CD4-positive, alpha-beta T cell (primary cell): ENCODE measurements at regions not wholly inside any gene's neighbourhood (a gene's known extent, or its start where the extent isn't known, plus 50 kb on each side); places are given as distances from the start of the nearest gene placed in this dataset.

ENCODE experiments used
- ATAC-seq: fragments of 200-7000 bp; cut with Tn5 transposase; one replicate; pipeline ENCODE4 v1.10.0; 2022; ENCODE audit warnings: mild to moderate bottlenecking; ENCODE audit not compliant: poor library complexity
- CTCF ChIA-PET: fragments of 350-600 bp; sonication (Branson Sonifier 250); formaldehyde crosslinking; loops from one replicate; lab custom pipeline; 2021; ENCODE audit warnings: antibody characterized with exemption, inconsistent platforms; lab: Charles Lee
- POLR2A ChIA-PET: fragments of 350-600 bp; sonication (Branson Sonifier 250); formaldehyde crosslinking; loops from one replicate; lab custom pipeline; 2021; ENCODE audit warnings: antibody characterized with exemption, inconsistent platforms; lab: Charles Lee
- DNase-seq, 14 experiments: peaks; one replicate each; pipeline ENCODE4 v3.0.0-alpha.2; 2013 to 2020; ENCODE audit warnings: mixed read lengths in 2 of 14
- H3K27ac ChIP-seq, 2 donors: one replicate each; pipeline versions ENCODE4 v1.5.1 to v1.7.0; 2013; ENCODE audit warnings: low read length in 2 of 2, low read depth in 1 of 2, mild to moderate bottlenecking in 1 of 2
- H3K27me3 ChIP-seq, 2 experiments: 1 replicate in 1 of 2; 2 replicates in 1 of 2; pipeline versions ENCODE4 v1.6.1 to v1.7.0; 2013; ENCODE audit warnings: low read length in 2 of 2, control low read depth in 1 of 2, mild to moderate bottlenecking in 1 of 2, moderate library complexity in 1 of 2; ENCODE audit not compliant: insufficient read depth in 2 of 2, control insufficient read depth in 1 of 2
- H3K36me3 ChIP-seq: one replicate; pipeline ENCODE4 v1.6.1; 2013; ENCODE audit warnings: low read length, control low read depth; ENCODE audit not compliant: insufficient read depth
- H3K4me1 ChIP-seq: one replicate; pipeline ENCODE4 v1.6.1; 2013; ENCODE audit warnings: low read length, control low read depth; ENCODE audit not compliant: insufficient read depth
- H3K4me3 ChIP-seq: one replicate; pipeline ENCODE4 v1.5.1; 2013; ENCODE audit warnings: mild to moderate bottlenecking, low read length, moderate library complexity
- H3K9me3 ChIP-seq, 2 experiments: 1 replicate in 1 of 2; 2 replicates in 1 of 2; pipeline versions ENCODE4 v1.6.1 to v1.7.0; 2013; ENCODE audit warnings: low read length in 2 of 2, mild to moderate bottlenecking in 2 of 2, control low read depth in 1 of 2, moderate library complexity in 1 of 2; ENCODE audit not compliant: control insufficient read depth in 1 of 2, insufficient read depth in 1 of 2
- H3K27ac Mint-ChIP-seq: one replicate; pipeline ENCODE4 v1.8.0; 2020; ENCODE audit warnings: mixed read lengths
- H3K27me3 Mint-ChIP-seq: one replicate; pipeline ENCODE4 v1.8.0; 2021; ENCODE audit warnings: mixed read lengths
- H3K36me3 Mint-ChIP-seq: one replicate; pipeline ENCODE4 v1.8.0; 2021; ENCODE audit warnings: low read depth, mixed read lengths
- H3K4me1 Mint-ChIP-seq: one replicate; pipeline ENCODE4 v1.8.0; 2021; ENCODE audit warnings: low read depth, mixed read lengths
- H3K4me3 Mint-ChIP-seq: one replicate; pipeline ENCODE4 v1.8.0; 2020; ENCODE audit warnings: mild to moderate bottlenecking, mixed read lengths
- H3K9me3 Mint-ChIP-seq: one replicate; pipeline ENCODE4 v1.8.0; 2020; ENCODE audit warnings: mixed read lengths
- CTCF ChIP-seq: fragments of 200-600 bp; IDR thresholded peaks from one replicate; pipeline ENCODE4 v1.8.0; 2022; ENCODE audit warnings: antibody characterized with exemption, mild to moderate bottlenecking
- intact Hi-C, 2 experiments: fragments of 100-400 bp; cut with DNase I in 1 of 2; cut with micrococcal nuclease in 1 of 2; formaldehyde crosslinking; loops; one replicate each; pipeline versions ENCODE4 v1.15.1 to v1.9.0; 2023 to 2025; cut with DNase I, micrococcal nuclease

DNA sequence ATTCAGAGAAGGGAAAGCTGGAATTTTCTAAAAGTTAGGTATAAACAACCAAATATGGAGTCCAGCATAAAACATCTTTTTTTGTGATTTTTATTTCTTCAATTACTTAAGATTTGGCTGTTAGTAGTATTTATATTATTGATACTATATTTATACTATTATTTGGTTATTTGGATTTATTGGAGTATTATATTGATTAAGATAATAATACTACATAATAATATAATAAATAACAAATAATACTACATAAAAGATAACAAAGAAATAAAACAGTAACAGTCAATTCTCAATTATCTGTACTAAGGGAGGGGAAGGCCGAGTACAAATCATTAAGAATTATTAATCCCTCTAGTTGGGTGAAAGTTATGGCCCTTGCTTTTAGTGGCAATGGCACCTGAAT, 66.0 kb upstream of the IRF2 start:
- no peaks in the 10 kb centered on the region for H3K36me3 ChIP-seq
- intact Hi-C loops, result no loop called here
- peaks cover 15% of the 10 kb centered on the region for H3K4me1 ChIP-seq
- H3K4me3 Mint-ChIP-seq, result no peak overlapping the region
- peaks cover 32% of the 10 kb centered on the region for H3K4me1 Mint-ChIP-seq
- no peaks in the 10 kb centered on the region for H3K27me3 ChIP-seq
- CTCF ChIA-PET, result no interaction called here
- H3K27ac ChIP-seq, result no peak overlapping the region
- ATAC-seq (no peak), DNase-seq (no peak)
- H3K36me3 Mint-ChIP-seq, result peaks cover 15% of the 10 kb centered on the region
- H3K27me3 Mint-ChIP-seq, result no peaks in the 10 kb centered on the region
- no peak overlapping the region for H3K4me3 ChIP-seq
- POLR2A ChIA-PET, result interaction anchor here (1.6 kb wide), 1 partner anchor 66 kb away, joined by 5 read pairs; the partner anchor contains the start of gene IRF2
- no peak for TF ChIP-seq CTCF
- H3K27ac Mint-ChIP-seq, result no peak overlapping the region
- no peaks in the 10 kb centered on the region for H3K9me3 ChIP-seq
- H3K9me3 Mint-ChIP-seq, result no peaks in the 10 kb centered on the region

- Histone ChIP-seq H3K4me1 (peaks cover 29% of the 10 kb centered on the region), H3K4me3 (peak overlapping the region; percentile 82), H3K36me3 (no peaks in the 10 kb centered on the region), H3K27ac (peak overlapping the region; percentile 87 to 96), H3K9me3 (no peaks in the 10 kb centered on the region), H3K27me3 (no peaks in the 10 kb centered on the region)
- ChIA-PET POLR2A (interaction anchor here (0.7 to 7.0 kb wide), 21 partner anchors 13 to 1653 kb away, joined by 3 to 233 read pairs (median 5); partner anchors contain the start of genes CASP3, CENPU, CYP4V2 and IRF2), CTCF (interaction anchor here (1.7 to 4.0 kb wide), 2 partner anchors 63 to 274 kb away, joined by 7 to 24 read pairs; partner anchors contain the start of gene IRF2)
- peak overlapping the region; percentile 99 for H3K27ac Mint-ChIP-seq
- DNase-seq, result peak; percentile 41 to 87 (median 58)
- H3K4me1 Mint-ChIP-seq, result peaks cover 50% of the 10 kb centered on the region
- peaks cover 15% of the 10 kb centered on the region for H3K36me3 Mint-ChIP-seq
- intact Hi-C loops, result loop anchor here (1.0 to 10.0 kb wide), 11 partner anchors 111 to 1654 kb away; partner anchors contain the start of genes ACSL1 (in 1 of the 2), CASP3 (in 1 of the 2), CENPU (in 1 of the 2) and CFAP97 (in 1 of the 2)
- no peaks in the 10 kb centered on the region for H3K27me3 Mint-ChIP-seq
- H3K4me3 Mint-ChIP-seq, result peak overlapping the region; percentile 96
- TF ChIP-seq CTCF, result peak; percentile 63
- H3K9me3 Mint-ChIP-seq, result no peaks in the 10 kb centered on the region
- ATAC-seq, result peak; percentile 41
These were observed 63.8 kb upstream of the IRF2 start for GRCh38 chr4:184538023-184538599.

GRCh38 chr4:184537269-184538022, 63.1 kb upstream of the IRF2 start:
- ChIA-PET CTCF (interaction anchor here (1.7 to 4.0 kb wide), 2 partner anchors 62 to 274 kb away, joined by 7 to 24 read pairs; partner anchors contain the start of gene IRF2), POLR2A (interaction anchor here (0.8 to 7.0 kb wide), 25 partner anchors 13 to 1654 kb away, joined by 3 to 233 read pairs (median 5); partner anchors contain the start of genes CASP3, CENPU, CYP4V2 and IRF2)
- Histone ChIP-seq H3K27me3 (no peaks in the 10 kb centered on the region), H3K9me3 (no peaks in the 10 kb centered on the region), H3K27ac (peak overlapping the region; percentile 87 to 96), H3K4me1 (peaks cover 34% of the 10 kb centered on the region), H3K36me3 (no peaks in the 10 kb centered on the region), H3K4me3 (peak overlapping the region; percentile 82)
- Mint-ChIP-seq H3K4me1 (peaks cover 50% of the 10 kb centered on the region), H3K9me3 (no peaks in the 10 kb centered on the region), H3K4me3 (peak overlapping the region; percentile 96), H3K27ac (peak overlapping the region; percentile 99), H3K27me3 (no peaks in the 10 kb centered on the region), H3K36me3 (peaks cover 15% of the 10 kb centered on the region)
- DNase-seq (peak; percentile 84 to 95 (median 90)), ATAC-seq (peak; percentile 77)
- intact Hi-C loops, result loop anchor here (1.0 to 10.0 kb wide), 13 partner anchors 63 to 1655 kb away; partner anchors contain the start of genes CASP3 (in 2 of the 2), IRF2 (in 2 of the 2), PRIMPOL (in 2 of the 2) and ACSL1 (in 1 of the 2)
- TF ChIP-seq CTCF, result no peak
